Stimulated activated CD8-positive, alpha-beta memory T cell treated with anti-CD3 and anti-CD28 coated beads, Interleukin-15, amount 100 ng/mL, for 24 hours (primary cell): ENCODE measurements at regions not wholly inside any gene's neighbourhood (a gene's known extent, or its start where the extent isn't known, plus 50 kb on each side); places are given as distances from the start of the nearest gene placed in this dataset.
"Not testable (repeated sequence)": the region's sequence is repeated elsewhere in the genome, so short reads cannot be mapped to it uniquely, and the experiment has no call there.

Source experiments
- DNase-seq: peaks from one replicate; pipeline ENCODE4 v3.0.0-alpha.2; 2020; ENCODE audit warnings: low read depth

DNA sequence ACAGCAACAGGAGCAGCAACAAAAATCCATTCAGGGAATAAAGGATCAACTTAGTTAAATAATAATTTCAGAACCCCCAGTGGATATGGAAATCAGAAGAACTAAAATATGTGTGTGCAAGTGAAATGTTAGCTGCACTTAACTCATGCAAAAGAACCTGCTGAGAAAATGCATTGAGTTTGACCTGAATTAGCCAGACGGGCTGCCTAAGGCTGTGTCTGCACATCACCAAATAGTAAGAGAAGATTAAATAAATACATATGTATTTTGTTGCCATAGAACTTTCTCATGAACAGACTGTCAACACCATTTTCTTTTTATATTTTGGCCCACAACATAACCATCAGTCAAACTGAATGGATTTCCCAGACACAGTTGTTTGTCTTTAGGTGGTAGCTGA, 262.0 kb upstream of the PIK3C3 start:
- no peak for DNase-seq

DNA sequence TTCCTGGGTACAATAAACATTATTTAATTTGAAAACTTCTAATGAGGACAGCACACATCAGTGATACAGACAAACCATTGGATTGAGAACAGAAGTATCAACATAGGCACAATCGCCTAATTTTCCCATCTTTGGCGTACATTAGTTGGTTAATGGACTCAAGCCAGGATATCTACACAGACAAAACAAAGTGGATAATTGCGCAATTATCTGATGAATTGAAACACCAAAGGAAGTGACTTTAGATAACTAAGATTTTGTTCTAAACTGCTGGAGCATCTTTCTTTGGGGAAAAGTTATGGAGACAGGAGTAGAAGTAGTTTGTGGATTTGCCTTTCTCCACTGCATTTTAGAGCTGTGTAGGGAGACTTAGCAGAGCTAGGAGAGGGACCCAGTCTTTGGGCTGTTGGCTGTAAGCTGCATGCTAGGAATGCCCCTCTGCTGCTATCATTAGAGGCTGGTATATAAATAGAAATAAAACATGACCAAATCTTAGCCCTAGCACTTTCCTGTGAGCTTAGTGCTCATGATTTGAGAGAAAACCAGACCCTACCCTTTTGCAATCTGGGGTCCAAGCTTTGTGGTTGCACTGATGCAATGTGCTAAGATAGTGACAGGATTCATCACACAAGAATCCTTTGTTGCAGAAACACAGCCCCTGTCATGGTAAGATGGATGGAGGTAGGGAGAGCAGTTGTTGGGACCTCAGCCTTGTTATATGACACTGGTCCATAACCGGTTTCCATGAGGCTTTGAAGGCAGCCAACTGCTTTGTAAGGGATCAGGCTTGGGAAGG, 264.5 kb upstream of the PIK3C3 start:
- no peak for DNase-seq

DNA sequence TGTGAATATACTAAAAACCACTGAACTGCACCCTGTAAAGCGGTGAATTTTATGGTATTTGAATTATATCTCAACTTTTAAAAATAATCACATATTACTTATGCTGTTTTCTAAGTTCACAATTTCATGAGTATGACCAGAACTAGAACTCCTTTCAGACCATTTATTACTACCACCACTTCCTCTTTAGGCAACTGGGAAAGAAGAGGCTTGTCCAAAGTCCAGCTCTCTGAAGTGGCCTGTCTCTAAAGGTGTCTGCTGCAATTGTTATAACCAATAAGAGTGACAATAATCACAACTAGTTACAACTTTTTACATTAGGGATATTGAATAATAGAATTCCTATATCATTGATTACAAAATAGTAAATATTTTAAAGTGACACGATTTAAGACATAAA, 267.9 kb upstream of the PIK3C3 start:
- DNase-seq = no peak

DNA sequence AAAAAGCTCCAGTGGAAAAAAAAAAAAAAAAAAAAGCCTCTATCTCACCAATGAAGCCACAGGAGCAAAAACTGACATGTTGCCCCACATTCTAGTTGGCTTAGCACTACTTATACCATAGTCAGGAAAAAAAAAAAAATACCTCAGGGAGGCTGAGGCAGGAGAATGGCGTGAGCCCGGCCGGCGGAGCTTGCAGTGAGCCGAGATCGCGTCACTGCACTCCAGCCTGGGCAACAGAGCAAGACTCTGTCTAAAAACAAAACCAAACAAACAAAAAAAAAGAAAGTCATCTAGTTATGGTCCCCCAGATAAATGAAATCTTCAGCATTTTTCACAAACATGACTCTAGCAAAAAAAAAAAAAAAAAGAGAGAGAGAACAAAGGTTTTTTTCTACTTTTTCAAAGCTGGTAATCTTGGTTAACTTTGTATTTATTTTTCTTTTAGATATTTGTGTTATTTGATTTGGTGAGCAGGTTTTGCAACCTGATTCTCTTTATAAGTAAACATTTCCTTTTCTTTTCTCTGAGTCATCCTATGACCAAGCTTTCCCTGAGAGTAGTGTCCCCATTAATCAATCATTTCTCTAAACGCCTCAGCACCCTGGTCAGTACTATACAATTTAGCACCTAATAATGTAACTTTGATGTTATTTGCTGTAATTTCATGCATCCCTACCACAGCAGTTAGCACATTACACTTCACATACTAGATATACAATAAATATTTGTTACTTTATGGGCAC, 273.7 kb upstream of the PIK3C3 start:
- DNase-seq = no peak

DNA sequence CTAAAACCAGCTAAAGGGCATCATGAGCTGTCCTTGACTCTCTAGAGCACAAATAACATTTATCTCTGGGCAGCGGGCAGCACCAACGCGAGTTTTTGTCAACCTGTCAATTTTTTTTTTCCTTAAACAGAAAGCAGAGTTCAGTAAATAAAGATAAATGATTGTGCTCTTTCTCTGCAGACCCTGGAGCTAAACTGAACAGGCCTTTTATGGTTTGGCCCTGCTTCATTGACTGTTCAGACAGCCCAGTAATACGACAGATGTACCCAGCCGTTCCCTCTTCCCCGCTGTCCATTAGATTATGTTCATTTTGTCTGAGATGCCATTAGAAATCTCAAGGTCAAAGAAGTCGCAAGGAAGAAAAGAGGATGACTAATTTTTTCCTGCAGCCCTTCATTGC, 280.5 kb upstream of the PIK3C3 start:
- no peak for DNase-seq

DNA sequence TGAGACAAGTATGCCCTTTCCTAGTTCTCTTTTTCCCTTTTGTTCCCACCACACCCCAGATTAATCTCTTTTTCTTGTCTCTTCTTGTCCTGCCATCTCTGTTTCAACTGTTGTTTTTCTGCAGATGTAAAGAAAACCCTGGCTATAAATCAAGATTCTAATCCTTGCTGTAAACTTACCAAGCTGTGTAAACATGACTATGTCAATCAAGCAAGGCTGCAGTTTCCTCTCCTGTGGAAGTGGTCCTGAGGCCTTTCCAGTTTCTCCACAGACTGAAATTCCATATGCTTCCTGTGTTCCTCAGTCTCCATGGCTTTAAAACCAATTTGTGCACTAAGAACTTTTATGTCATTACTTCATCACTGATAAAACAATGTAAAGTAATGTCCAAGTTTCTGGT, 288.8 kb upstream of the PIK3C3 start:
- no peak for DNase-seq

DNA sequence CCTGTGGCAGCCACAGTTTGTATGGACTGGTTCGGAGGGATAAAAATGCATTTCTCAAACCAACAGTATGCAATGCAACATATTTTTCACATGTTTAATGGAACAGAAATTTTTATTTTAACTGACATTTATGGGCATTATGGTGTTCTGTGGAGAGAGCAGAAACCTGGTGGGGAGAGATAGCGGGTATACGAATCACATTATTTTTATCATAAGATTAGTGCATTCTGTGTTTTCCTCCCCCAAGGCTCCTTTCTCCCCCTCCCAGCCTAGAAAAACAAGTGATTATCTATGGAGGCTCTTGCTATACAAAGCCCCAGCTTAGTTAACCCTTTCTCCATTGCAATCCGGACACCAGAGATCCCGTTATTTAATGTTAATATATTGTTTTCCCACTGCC, 289.8 kb upstream of the PIK3C3 start:
- DNase-seq = no peak

DNA sequence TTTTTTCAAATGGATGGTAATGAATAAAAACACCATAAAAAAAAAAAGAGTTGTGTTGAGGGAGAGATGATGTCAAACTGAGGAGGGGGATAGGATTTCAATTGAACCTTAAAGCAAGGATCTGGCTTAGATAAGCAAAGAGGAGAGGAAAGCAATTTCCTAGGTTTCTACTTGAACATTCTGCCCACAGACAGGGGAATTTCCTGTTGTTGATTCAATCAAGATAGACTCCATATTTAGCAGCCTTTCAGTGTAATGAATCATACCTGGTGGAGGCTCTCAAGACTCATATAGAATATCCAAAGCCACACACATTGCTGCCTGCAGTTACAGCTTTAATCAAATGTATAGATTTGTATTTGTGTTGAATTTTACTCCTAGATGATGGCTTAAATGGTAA, 294.4 kb upstream of the PIK3C3 start:
- no peak for DNase-seq

DNA sequence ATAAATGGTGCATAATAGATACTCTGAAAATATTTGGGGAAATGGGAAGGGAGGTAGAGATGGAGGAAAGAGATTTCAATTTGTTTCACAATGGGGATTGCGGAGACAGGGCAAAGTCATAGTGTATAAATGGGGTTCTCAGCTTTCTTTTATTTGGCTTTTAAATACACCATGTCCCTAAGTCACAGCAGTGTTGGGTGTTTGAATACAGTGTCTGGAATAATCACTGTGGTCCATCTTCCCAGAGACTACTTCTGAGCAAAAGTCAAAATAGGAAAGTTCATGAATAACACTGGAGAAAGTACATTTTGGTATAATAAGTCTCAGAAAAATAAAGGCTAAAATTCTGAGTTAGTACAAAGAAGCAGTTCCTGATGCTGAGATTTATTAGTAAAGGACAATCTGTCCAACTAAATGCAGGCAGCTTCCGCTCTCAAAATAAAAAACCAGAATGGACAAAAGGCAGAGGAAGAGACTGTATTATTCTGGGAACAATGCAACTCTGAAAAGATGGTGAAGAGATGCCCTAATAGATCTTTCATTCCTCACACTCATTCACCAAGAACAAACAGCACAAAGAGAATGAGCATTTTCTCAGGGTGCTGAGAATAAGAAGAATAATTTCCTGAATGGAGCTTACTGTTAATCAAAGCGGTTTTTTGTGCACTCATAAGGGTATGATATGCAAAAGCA, 295.4 kb upstream of the PIK3C3 start:
- no peak for DNase-seq

DNA sequence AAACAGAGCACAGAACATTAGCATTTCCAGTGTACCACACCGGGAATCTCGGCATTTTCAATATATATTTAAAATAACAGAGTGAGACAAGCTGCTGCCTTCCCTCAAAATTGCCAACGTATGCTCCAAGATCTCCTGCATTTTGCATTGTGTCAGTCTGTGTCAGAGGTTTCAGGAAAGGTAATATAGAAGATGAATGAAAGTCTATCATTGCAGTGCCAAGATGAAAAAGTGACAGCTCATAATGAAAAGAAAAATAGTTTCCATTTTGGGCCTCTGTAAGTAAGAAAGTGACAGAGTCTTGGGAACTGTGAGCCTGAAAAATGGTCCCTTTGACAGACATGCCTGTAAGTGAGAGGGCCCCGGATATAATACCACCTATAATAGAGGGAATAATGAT, 297.8 kb upstream of the PIK3C3 start:
- DNase-seq = no peak

DNA sequence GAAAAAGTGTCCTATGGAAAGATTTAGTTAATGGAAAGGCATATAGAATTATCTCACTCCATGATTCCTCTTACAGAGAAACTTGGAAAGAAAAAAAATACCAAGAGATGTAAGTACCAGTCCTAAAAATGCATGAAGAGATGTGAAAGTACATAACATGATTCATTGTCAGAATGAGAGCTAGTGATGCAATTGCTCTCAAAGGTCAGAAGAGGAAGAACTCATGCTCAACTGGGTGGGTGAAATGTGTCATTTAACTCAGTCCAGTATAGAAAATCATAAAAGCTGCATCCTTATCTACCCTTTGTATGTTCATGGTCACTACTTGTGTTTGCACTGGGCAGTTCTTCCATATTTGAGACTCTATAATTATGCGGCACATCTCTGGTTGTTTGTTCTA, 300.0 kb upstream of the PIK3C3 start:
- DNase-seq = no peak

DNA sequence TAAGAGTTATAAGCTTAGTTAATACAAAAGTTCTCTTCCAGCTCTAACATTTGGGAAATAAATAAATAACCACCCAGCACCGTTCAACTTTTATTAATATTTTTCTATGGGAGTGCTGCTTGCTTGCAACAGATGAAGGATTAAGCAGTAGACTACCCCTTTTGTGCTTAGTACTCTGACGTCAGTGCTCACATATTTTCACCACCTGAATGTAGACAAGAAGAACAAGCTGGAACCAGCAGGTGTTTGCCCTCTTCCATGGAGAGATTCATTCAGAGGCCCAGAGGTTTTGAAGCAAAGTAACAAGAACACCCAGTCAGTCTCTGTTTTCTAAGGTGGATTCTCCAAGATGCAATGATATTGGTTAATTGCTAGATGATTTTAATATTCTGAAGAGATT, 307.1 kb upstream of the PIK3C3 start:
- DNase-seq = no peak

DNA sequence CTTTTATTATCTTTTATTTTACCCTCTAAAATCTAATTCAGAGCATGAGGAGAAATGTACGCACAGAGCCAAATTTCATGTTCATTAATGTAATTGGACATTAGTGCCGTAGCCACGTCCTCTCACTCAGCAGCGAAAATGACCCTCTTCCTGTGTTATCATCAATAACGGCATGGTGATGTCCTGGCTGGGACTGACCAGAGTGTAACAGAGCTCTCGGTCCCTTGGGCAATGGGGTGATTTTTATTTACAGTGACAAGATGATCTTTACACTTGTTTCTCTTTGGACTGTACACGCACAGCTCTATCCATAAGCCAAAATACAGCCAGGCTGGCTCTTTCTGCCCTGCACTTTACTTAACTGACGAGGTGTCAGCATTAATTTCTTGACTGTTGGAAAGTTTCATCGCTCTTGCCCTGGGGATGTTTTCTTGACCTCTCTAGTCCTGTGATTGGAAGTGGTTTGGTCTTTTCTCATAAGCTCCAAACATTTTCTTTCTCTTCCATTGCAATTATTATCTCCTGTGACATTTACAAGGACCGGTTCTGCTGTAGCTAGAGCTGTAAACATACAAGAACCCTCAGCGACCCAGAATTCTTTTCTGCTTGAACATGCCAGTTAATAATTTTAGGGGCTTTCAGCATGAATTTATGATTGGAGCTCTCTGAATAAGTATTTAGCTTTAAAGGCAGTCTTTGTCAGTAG, 308.0 kb upstream of the PIK3C3 start:
- DNase-seq = no peak

DNA sequence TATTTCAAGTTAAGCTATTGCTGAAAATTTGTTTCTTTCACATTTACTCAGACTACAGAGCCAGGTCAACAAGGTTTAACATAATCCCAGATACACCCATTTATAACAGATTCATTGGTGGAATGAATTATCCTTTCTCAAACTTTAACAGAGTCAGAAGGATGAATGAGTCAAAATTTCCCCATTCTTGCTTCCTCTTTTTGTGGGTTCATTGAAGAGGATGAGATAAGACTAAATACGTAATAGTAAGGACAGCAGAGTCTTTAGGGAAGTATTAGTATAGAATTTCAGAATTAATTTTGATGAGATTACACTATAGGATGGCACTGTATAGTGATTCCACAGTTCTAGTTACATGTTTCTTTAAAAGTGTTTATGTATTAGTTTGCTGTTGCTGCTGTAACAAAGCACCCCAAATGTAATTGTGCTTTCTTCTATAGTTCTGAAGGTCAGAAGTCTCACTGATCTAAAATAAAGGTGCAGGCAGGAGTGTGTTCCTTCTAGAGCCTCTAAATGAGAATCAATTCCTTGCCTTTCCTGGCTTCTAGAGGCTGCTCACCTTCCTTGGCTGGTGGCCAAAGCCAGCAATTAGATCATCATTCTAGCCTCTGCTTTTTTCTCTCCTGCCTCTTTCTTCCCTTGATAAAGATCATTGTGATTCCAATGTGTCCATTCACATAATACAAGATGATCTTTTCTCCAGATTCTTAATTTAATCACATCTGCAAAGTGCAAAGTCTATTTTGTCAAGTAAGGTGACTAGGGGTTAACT, 309.3 kb upstream of the PIK3C3 start:
- no peak for DNase-seq

DNA sequence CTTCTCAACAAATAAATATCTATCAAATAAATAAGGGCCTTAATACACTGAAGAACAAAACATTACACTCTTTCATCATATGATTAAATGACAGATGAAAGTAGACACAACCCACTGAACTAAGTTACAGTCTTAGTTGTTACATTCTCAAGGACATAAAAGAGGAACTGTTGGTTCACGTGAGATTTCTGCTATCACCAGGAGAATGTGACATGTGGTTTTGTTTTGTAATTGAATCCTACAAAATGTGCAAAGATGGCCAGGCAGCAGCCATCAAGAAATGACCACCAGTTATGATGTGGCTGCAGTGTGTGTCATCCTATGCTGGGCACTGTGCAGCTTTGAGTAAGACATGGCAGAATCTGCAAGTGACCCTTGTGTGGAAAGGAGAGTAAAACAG, 310.6 kb upstream of the PIK3C3 start:
- DNase-seq = no peak

DNA sequence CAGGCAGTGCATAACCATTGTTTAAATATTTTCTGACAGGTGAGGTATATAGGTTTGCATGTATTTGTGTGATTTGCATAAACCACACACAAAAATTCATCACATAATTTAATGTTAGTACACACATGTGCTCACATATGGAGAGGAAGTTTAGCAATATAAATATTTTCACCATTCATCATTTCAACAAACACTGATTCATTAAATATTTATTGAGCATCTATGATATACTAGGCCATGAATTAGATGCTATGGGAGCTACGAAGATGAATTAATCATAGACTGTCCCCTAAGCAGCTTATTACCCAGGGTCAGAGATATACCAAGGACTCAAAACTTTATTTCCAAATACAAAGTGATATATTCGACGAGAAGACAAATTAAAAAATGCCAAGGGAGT, 311.6 kb upstream of the PIK3C3 start:
- DNase-seq = no peak

DNA sequence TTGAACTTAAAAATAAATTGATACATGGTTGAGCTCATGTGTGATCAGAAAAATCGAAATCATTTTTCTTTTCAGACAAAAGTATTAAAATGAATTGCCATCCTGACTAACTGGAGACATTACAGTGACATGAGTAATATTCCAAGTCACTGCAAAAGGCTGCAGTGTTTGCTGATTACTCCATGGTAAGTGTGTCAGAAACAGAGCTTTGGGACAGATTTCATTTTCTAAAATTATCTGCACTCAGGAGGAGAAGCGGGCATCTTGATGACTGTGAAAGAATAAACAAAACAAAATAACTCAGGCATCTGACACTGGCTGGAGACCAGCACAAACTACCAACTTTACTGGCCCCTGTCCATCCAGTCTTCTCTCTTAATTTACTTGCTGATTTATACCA, 312.3 kb upstream of the PIK3C3 start:
- no peak for DNase-seq

DNA sequence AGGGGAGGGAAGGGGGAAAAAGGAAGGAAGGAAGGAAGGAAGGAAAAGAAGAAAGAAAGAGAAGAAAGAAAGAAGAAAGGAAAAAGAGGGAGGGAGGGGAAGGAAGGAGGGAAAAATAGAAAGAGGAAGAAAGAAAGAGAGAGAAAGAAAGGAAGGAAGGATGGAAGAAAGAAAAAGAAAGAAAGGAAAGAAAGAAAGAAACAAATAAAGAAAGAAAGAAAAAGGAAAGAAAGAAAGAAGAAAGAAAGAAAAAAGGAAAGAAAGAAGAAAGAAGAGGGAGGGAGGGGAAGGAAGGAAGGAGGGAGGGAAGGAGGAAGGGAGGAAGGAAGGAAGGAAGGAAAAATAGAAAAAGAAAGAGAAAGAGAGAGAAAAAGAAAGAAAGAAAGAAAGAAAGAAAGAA, 315.8 kb upstream of the PIK3C3 start:
- DNase-seq = no peak

DNA sequence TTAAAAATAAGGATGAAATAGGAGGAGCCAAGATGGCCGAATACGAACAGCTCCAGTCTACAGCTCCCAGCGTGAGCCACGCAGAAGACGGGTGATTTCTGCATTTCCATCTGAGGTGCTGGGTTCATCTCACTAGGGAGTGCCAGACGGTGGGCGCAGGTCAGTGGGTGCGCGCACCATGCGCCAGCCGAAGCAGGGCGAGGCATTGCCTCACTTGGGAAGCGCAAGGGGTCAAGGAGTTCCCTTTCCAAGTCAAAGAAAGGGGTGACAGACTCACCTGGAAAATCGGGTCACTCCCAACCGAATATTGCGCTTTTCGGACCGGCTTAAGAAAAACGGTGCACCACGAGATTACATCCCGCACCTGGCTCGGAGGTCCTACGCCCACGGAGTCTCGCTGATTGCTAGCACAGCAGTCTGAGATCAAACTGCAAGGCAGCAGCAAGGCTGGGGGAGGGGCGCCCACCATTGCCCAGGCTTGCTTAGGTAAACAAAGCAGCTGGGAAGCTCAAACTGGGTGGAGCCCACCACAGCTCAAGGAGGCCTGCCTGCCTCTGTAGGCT, 323.2 kb upstream of the PIK3C3 start:
- DNase-seq = not testable (repeated sequence)

DNA sequence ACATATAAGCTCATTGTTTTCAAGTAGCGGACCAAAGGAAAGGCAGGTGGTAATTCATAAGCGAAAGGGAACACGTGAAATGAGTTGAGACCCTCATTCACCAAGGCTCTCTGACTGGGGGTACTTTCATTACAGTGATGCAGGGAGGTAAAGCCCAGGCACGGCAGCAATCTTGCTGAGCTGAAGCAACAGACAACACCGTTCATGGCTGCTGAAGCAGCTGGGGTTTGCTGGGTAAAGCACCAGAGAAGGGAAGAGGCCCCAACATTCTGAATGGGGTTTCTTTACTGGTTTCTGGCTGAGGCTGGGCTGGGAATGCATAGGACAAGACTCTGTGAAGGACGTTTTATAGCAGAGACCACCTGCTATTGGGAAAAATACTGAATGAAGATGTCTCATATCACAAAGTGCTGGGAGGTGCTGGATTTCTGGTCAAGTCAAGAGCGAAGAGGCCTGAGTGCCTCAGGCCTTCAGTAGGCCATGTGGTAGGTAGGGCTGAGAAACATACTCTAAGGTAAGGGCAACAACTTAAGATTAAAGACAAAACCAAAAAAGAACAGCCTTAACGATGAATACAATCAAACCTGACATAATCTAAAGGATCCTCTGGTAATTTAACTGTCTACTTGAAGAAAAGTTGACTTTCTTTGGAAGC, 324.7 kb upstream of the PIK3C3 start:
- no peak for DNase-seq

DNA sequence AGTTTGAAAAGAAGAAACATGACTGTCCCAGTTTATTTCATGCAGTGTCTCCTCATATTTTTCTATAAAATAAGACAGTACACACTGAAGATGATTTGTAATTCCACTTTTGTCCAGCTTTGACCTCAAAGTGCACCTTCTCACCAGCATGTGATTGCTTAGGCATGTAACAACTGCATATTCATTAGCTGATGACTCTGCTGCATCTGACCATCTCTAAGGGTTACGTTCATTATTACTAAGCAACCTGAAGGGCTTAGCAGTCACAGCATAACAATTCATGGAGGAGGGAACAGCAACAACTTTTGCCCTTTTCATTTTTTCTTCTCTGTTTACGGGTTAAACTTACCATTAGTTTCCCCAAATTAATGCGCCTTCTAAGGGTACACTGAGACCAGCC, 330.6 kb upstream of the PIK3C3 start:
- no peak for DNase-seq
